HG03135 (cell line): ENCODE measurements at regions not wholly inside any gene's neighbourhood (a gene's known extent, or its start where the extent isn't known, plus 50 kb on each side); places are given as distances from the start of the nearest gene placed in this dataset.

Experiments
- ATAC-seq: cut with Tn5 transposase; IDR thresholded peaks from one replicate; pipeline ENCODE4 v1.9.1; 2021; ENCODE audit warnings: mild to moderate bottlenecking, moderate library complexity; ENCODE audit not compliant: unreplicated experiment

GRCh38 chr12:41936333-41936732 is 208.3 kb downstream of the GXYLT1 start:
- ATAC-seq, result no peak

- no peak for ATAC-seq
Observed at GRCh38 chr12:41935911-41936310, 208.8 kb downstream of the GXYLT1 start.

GRCh38 chr12:41932470-41932991 is 212.1 kb downstream of the GXYLT1 start:
- ATAC-seq, result no peak

- ATAC-seq, result no peak
Observed at GRCh38 chr12:41930866-41931437, 213.7 kb downstream of the GXYLT1 start.

GRCh38 chr12:41924111-41924510 is 220.6 kb downstream of the GXYLT1 start:
- ATAC-seq, result no peak

- ATAC-seq, result no peak
Observed at GRCh38 chr12:41923351-41923750, 221.3 kb downstream of the GXYLT1 start.

GRCh38 chr12:41920355-41920754 is 224.3 kb downstream of the GXYLT1 start:
- ATAC-seq, result no peak

GRCh38 chr12:41919526-41920261 is 225.0 kb downstream of the GXYLT1 start:
- ATAC-seq, result no peak

GRCh38 chr12:41919048-41919447 is 225.6 kb downstream of the GXYLT1 start:
- no peak for ATAC-seq

- ATAC-seq, result no peak
Observed at GRCh38 chr12:41917938-41918341, 226.7 kb downstream of the GXYLT1 start.

GRCh38 chr12:41917181-41917580 is 227.5 kb downstream of the GXYLT1 start:
- ATAC-seq, result no peak

GRCh38 chr12:41910578-41911320 is 233.9 kb downstream of the GXYLT1 start:
- ATAC-seq, result no peak

GRCh38 chr12:41908206-41908605 is 236.5 kb downstream of the GXYLT1 start:
- no peak for ATAC-seq

- ATAC-seq, result no peak
Observed at GRCh38 chr12:41907550-41907949, 237.1 kb downstream of the GXYLT1 start.

GRCh38 chr12:41907021-41907420 is 237.7 kb downstream of the GXYLT1 start:
- no peak for ATAC-seq

GRCh38 chr12:41905759-41906297 is 238.8 kb downstream of the GXYLT1 start:
- ATAC-seq, result no peak

GRCh38 chr12:41905073-41905758 is 239.5 kb downstream of the GXYLT1 start:
- ATAC-seq, result no peak

GRCh38 chr12:41904041-41904440 is 240.6 kb downstream of the GXYLT1 start:
- no peak for ATAC-seq

GRCh38 chr12:41903014-41903708 is 241.5 kb downstream of the GXYLT1 start:
- no peak for ATAC-seq

- no peak for ATAC-seq
Observed at GRCh38 chr12:41899577-41899976, 245.1 kb downstream of the GXYLT1 start.
